Prostate gland (tissue), 2 donors: ENCODE measurements at regions not wholly inside any gene's neighbourhood (a gene's known extent, or its start where the extent isn't known, plus 50 kb on each side); places are given as distances from the start of the nearest gene placed in this dataset.

ENCODE experiments used
- CTCF ChIP-seq, 4 experiments: fragments of 200-600 bp in 2 of 4; fragments of 450-650 bp in 2 of 4; sonication (generic) in 2 of 4; IDR thresholded peaks; 1 replicate in 3 of 4; 2 replicates in 1 of 4; pipeline ENCODE4 v1.5.1; 2016 to 2019; ENCODE audit warnings: antibody characterized with exemption in 4 of 4, mild to moderate bottlenecking in 2 of 4, moderate library complexity in 2 of 4
- POLR2AphosphoS5 ChIP-seq: sonication (generic); formaldehyde crosslinking; IDR thresholded peaks from one replicate; pipeline ENCODE4 v1.6.1; 2017; ENCODE audit warnings: antibody characterized with exemption

GRCh38 chr2:208725280-208725679 lies 318.7 kb downstream of the PTH2R start:
- TF ChIP-seq CTCF (IDR thresholded peaks at IDR 0.05): no peak
- TF ChIP-seq POLR2AphosphoS5: no peak
